HG02610 (cell line): ENCODE measurements at regions not wholly inside any gene's neighbourhood (a gene's known extent, or its start where the extent isn't known, plus 50 kb on each side); places are given as distances from the start of the nearest gene placed in this dataset.

Source experiments
- ATAC-seq: cut with Tn5 transposase; IDR thresholded peaks from one replicate; pipeline ENCODE4 v1.9.1; 2021; ENCODE audit warnings: mild to moderate bottlenecking, moderate library complexity; ENCODE audit not compliant: unreplicated experiment

DNA sequence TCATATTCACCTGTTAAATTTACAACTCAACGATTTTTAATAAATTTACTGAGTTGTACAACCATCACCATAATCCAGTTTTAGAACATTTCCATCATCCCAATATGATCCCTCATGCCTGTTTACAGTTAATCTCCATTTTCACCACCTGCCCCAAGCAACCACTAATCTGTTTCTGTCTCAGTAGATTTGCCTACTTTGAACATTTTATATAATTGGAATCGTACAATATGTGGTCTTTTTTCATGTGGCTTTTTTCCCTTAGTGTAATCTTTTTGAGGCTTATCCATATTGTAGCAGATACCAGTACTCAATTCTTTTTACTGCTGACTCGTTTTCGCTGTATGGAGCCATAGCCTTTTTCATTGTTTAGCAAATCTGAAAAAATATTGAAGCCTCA is 123.3 kb upstream of the STT3B start:
- ATAC-seq, result no peak

DNA sequence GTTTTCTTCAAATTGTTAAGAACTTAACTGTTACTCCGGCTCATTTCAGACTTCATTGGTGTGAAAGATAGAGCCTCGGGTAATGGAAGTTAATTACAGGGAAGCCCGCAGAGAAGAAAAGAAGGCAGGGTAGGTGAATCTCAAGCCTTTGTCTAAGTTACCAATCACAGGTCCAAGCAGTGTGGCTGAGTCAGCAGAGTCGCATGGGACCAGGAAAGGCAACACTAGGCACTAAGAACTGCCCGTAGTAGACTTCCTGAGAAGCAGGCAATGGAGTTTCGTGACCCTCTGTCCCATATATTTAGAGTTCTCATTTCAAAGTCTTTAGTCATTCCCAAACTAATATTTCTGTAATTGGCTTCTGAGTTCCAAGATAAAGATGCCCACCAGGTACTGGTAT is 122.9 kb upstream of the STT3B start:
- ATAC-seq, result no peak

DNA sequence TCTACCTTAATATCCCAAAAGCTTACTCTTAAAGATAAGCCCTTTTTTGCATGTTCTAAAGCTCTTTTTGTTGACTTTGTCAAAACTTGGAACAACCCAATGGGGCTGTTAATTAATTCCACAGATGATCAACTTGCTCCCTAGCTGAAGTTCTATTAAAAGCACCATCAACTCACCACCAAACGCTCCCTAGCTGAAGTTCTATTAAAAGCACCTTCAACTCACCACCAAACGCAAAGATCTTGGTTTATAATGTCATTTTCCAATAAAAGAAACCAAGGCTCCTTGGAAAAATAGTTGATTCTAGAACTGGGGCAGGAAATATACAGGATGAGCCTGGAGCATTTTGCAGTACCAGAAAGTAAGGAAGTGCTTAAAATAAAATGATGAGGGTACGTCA is 122.3 kb upstream of the STT3B start:
- ATAC-seq, result no peak

DNA sequence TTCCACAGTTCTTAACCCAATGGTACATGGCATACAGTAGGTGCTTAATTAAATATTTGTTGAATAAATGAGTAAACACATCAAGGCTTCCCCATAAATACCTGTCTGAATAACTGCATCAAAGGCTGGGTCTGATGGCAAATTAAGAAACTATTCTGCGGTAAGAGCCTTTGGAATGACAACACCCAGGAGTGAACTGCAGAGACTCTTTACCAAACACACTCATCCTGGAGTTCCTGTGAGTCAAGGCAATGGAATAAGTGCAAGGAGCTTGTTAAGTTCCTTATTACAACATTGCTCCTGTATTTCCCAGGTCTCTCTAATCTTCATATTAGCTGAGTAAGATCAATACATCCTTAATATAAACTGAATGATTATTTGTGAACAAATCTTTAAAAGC is 119.9 kb upstream of the STT3B start:
- no peak for ATAC-seq

DNA sequence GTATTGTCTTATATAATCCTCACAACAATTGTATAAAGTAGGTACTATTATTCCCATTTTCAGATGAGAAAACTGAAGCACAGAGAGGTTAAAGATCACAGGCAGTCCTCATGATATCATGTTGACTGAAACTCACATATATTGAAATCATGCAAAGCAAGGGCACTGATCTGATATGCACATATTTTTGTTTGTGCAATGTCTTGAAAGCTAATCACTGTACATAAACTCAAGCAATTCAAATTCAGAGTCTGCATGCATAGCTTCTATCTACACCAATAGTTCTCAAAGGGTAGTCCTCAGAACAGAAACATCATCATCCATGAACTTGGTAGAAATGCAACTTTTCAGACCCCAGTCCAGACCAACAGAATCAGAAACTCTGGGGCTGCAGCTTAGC is 119.2 kb upstream of the STT3B start:
- no peak for ATAC-seq

DNA sequence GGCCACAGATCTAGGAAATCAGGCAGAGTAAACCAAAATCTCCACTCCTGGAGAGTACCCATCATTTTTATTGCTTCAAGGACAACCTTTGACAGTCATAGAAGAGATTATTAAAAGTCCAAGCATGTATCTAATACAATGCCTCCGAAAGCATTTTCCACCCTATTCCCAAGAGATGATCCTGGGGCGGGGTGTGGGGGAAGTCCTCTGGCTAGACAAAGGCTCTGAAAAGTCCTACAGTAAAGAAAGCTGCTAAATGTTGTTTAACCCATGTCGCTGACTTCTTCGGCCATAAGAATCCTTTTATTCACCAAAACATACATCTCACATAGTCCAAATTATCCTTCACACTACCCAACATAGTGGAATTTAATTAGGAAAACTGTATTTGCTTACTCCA is 115.7 kb upstream of the STT3B start:
- ATAC-seq, result no peak

DNA sequence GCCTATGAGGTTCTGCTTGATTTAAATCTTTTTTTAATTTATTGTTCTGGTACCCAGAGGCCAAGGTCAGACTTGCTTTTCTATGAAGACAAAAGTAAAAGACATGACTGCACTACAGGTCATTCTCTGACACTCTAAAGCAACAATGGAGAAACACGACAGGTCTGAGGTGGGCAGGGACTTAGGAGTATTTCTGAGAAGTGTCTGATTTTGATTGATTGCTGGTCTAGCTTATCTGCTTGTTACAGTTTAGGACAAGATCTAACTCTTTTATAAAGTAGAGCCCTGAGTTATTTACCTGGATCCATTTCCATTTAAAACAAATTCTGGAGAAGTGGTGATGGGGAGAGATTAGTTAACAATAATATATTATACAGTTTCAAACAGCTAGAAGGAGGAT is 115.2 kb upstream of the STT3B start:
- ATAC-seq, result no peak

DNA sequence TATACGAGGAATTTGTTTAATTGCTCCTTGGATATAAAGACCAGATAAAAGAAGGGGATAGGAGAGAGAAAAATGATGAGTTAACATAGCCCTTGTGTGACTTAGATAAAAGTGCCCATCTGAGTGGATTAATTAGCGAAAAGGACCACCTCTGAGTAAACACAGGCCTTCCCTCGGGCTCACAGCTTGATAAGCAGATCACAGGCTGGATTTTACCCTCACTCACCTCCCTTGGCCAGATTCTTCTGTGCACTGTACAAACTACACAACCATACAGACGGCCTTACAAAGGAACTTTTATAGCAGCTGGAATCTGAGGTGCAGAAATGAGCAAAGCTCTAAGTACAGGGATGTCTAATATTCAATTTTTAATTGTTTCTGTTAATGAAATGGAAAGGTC is 112.4 kb upstream of the STT3B start:
- no peak for ATAC-seq

DNA sequence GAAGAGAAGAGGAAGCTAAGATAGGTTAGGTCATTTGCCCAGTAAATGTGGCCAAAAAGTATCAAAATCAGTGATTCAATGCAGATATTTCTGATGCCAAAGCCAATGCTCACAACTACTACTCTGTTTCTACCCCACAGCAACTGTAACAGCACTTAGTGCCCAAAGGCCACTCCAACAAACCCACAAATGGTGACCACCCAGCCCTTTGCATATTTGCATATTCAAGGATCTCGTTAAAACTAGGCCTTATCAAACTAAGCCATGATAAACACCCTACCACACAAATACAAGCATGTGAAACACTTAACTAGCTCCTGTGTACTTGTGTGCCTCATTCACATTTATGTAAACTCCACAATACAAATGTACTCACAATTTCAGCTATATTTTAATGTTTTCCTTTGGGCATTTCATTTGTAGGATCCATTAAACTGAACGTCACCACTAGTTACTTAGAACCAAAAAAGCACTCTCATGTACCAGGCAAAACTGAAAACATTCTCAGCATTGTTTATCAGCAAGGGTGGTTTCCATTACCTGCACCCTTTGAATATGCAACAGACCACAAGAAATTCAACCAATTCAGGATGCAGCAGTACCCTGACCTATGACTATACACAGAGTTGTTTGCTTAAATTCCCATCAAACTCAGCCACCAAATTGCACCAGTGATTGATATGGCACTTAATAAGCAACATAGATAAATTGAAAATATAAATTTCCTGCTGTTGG is 111.2 kb upstream of the STT3B start:
- ATAC-seq, result peak; percentile 75

DNA sequence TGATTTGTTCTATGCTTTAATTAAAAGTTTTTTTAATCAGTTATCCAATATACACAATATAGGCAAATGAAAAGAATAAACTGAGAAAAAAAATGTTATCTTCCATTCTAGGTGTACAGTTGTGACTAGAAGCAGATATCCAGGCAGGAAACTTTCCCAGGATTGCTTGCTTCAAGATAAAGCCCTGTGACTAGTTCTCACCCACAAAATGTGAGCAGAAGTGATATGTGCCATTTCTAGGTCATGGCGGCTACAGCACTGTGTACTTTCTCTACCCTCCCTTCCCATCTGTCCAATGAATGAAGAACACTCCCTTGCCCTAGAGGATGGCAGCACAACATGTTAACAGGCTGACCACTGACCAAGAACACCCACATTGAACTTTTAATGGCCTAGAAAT is 110.5 kb upstream of the STT3B start:
- no peak for ATAC-seq

DNA sequence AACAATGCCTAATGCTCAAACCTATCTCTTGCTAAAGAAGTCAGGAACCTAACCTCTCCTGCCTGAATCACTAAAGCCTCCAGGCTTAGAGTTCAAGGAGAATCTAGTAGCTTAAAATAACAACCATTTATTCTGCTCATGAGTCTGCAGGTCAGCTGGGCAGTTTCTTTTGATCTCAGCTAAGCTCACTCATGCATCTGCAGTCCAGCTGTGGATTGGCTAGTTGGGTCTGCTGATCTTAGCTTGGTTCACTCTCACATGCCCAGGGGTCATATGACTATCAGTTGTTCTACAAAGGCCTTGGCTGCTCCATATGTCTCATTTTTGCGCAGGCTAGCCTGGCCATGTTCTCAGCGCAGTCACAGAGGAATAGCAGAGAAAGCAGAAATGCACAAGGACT is 109.2 kb upstream of the STT3B start:
- ATAC-seq, result no peak

DNA sequence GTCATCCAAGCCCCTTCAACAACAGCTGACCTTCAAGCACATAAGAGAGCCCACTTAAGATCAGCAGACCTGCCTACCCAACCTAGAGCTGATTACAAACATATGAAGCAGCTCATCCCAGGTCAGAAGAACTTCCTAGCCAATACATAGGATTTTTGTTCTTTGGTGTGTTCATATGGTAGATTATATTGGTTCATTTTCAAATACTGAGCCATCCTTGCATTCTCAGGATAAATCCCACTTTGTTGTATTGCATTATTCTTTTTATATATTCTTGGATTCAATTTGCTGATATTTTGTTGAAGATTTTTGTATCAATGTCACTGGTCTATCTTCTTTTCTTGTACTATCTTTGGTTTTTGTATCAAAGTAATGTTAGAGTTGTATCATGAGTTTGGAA is 107.3 kb upstream of the STT3B start:
- no peak for ATAC-seq

DNA sequence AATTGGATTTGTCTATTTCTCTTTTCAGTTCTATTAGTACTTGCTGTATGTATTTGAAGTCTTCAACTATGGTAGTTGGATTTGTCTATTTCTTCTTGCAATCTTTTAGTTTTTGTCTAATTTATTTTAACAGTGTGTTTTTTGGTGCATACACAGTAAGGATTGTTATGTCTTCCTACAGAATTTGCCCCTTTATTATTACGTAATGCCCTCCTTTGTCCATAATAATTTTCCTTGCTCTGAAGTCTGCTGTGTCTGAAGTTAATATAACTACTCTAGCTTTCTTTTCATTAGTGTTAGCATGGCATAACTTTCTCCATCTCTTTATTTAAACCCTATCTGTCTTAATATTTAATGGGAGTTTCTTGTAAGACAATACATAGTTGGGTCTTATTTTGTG is 105.1 kb upstream of the STT3B start:
- ATAC-seq, result no peak

DNA sequence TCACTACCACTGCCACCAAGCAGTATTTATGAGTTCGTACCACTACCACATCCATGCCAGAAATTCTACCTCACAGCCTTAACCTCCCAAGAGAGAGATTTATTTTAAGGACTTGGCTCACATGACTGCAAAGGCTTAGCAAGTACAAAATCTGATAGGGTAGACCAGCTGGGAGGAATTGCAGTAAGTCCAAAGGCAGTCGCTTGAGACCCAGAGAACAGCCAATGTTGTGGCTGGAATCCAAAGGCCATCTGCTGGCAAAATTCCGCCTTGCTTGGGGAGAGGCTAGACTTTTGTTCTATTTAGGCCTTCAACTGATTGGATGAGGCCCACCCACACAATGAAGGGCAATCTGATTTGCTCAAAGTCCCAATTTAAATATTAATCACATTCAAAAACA is 101.4 kb upstream of the STT3B start:
- no peak for ATAC-seq

DNA sequence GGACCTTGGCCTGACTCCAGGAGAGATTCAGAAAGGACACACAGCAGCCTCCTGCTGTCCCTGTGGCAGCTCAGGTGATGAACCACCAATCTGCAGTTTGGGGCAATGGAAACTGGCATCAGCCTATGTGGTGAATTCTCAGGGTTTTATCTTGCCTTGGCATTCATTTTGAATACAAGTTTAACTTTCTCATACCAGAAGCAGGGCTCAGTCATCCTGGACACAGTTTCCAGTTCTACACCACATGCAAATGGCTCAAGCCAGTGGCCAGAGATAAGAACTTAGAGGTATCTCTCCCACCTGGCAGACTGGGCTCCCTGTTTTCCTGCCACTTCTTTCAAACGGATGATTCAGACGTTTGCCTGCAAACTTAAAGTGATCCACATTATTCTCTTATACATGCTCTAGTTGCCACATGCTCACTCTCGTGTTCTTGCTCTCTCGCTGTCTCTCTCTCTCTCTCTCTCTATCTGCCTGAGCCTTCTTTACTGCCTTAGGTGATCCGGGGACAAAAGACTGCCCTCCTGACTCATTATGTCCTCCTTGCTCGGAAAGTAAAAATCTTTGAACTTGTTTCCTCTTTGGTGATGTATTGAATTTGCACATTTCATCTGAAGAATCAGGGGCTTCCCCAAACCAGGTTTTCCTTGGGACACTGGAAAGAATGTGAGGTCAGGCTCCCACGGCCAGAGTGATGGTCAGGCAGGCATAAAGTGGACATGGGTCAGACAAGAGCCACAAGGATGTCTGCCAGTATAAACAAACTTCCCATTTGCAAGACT is 99.6 kb upstream of the STT3B start:
- ATAC-seq, result no peak

DNA sequence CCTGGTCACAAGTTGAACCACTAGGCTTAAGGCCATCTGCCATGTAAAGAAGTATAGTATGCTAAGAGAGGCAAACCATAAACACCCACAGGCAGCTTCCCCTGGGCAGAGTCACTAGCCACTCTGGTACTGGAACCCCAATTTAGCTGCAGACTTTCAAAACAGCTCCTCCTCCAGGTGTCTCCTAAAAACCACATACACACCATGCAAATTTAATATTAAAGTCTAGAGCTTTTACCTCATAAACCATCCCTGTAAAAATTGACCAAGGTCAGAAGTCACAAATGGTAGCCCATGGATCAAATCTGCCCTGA is 99.1 kb upstream of the STT3B start:
- no peak for ATAC-seq

DNA sequence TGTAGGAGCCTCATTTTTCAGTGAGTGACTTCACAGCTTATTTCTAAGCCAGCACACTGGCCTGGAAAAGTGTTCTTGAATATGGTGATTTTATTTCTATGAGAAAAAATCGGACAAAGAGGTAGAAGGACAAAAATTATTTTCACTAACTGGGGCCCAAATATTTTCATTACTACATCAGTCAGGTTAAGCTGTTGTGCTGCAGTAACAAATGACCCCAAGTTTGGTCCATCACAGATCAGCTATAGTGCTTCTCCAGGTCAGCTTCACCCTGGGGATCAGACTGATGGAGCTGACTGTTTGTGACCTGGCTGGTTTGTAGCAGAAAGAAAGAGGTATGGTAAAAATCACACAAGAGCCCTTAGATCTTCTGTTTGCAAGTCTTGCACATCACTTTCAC is 97.9 kb upstream of the STT3B start:
- no peak for ATAC-seq

DNA sequence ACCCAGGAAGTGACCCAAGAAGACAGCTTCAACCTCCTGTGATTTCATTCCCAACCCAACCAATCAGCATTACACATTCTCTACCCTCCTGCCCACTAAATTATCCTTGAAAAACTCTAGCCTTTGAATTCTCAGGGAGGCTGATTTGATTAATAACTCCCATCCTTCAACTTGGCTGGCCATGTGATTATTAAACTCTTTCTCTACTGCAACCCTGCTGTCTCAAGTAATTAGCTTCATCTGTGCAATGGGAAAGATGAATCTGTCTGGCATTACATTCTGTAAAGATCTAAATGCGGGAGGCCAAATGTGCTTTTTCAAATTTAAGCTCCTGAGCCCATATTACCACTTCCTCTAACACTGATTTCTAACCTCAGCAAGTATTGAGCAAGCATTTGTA is 95.9 kb upstream of the STT3B start:
- ATAC-seq, result no peak

DNA sequence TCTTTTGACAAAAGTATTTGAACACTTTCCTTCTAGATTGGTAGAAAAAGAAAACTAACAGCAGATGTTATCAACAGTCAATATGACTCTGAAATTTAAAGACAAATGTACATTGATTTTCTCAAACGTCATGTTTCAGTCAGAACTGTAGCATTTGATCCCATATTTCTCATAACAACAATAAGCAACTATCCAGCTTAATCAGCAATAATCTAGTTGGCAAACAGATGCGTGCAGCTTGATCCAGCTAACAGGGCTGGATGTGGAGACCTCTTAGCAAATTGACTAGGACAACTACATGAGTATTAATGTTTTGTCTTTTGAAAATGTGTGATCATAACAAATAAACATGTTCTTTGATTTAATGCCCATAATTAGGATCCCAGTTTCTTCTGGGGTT is 94.0 kb upstream of the STT3B start:
- no peak for ATAC-seq

DNA sequence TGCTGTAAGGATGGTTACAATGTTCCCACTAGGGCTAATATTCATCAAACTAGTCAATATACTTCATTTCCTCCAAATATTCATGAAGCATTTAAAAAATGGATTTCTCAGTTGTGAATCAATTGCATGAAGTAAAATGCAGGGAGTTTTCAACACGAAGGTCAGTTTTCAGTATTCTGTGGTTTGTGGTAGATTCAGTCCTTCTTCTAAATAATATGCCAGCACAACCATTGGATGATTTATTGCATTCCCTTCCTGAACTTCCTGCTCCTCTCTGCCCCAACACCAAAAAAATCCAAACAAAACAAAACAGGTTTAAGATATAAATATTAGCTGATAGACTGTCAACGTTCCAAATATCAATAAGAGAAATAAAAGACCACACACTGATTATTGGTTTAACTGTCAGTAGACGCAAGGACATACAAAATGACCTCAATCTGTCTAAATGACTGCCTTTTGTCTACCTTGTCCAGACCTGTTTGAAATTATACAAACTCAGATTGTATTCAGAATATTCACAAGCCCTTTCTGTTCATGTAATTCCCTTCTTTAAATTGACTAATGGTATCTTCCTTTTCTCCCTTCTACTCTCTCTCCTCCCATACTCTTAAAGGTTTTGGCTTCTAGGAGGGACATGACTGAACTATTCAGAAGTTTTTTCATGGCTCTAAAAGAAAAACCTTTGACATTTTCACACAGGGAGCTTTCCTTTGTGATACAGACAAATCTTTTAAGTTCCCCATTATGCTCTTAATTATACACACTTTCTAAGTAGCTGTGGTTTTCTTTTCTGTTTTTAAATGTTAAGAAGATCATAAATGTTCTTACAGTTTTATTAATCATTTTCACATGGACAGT is 92.6 kb upstream of the STT3B start:
- no peak for ATAC-seq

DNA sequence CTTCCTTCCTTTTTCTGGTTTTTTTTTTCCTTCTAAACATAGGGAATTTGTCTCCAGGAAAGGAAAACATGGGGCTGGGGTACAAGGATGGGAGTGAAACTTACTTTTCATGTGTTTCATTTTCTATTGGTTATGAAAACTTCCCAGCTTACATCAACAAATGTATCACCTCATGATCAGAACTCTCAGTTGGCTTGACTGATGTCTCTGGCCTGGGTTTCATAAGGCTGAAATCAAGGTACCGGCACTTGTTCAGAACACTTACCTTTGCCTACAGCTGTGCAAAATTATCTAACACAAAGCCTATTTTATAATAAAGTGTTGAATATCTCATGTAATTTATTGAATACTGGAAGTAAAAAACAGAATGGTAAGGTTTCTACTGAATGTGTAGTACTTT is 91.8 kb upstream of the STT3B start:
- ATAC-seq, result peak; percentile 53

DNA sequence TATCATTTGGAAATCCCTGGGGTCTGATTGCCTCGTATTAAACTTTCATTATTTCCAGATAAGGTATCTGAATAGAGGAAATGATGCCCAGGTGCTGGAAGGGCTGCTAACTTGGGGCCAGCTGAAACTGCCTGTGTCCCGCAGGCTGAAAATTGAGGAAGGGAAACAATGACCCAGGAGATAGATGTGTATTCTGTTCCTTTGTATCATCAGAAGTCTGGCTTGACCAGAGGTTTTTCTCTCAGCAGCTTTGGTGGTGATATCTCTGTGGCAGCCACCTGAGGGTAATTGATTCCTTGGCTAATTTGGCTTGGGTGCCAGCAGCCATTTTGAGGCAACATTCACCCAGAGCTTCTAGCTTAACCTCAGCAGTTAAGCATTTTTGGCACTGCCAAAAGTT is 90.0 kb upstream of the STT3B start:
- ATAC-seq, result no peak
